Common myeloid progenitor, CD34-positive (primary cell): ENCODE measurements at regions not wholly inside any gene's neighbourhood (a gene's known extent, or its start where the extent isn't known, plus 50 kb on each side); places are given as distances from the start of the nearest gene placed in this dataset.
"Not testable (repeated sequence)": the region's sequence is repeated elsewhere in the genome, so short reads cannot be mapped to it uniquely, and the experiment has no call there.

Source experiments
- CTCF ChIA-PET: fragments of 350-600 bp; sonication (Branson Sonifier 250); formaldehyde crosslinking; loops from one replicate; lab custom pipeline; 2021; ENCODE audit warnings: antibody characterized with exemption; lab: Charles Lee
- POLR2A ChIA-PET: fragments of 350-600 bp; sonication (Branson Sonifier 250); formaldehyde crosslinking; loops from one replicate; lab custom pipeline; 2021; ENCODE audit warnings: antibody characterized with exemption; lab: Charles Lee
- DNase-seq, 3 donors: peaks; one replicate each; pipeline versions ENCODE4 v3.0.0 to v3.0.0-alpha.2; 2013
- H3K27ac ChIP-seq, 2 experiments: 1 replicate in 1 of 2; 2 replicates in 1 of 2; pipeline ENCODE4 v1.7.0; 2013; ENCODE audit warnings: inconsistent platforms in 2 of 2, low read length in 2 of 2, mild to moderate bottlenecking in 2 of 2, low read depth in 1 of 2, moderate library complexity in 1 of 2; ENCODE audit not compliant: severe bottlenecking in 2 of 2, insufficient read depth in 1 of 2, poor library complexity in 1 of 2
- H3K27me3 ChIP-seq, 5 experiments: replicated peaks in 2 of 5; 1 replicate in 3 of 5; 2 replicates in 2 of 5; pipeline versions ENCODE4 v1.6.1 to v1.7.0; 2013; ENCODE audit warnings: low read length in 4 of 5, mild to moderate bottlenecking in 2 of 5, moderate library complexity in 2 of 5, inconsistent platforms in 1 of 5; ENCODE audit not compliant: insufficient read depth in 5 of 5, control insufficient read depth in 4 of 5
- H3K36me3 ChIP-seq, 4 experiments: 1 replicate in 2 of 4; 2 replicates in 2 of 4; pipeline versions ENCODE4 v1.6.1 to v1.7.0; 2013; ENCODE audit warnings: low read length in 3 of 4, control low read depth in 1 of 4, mild to moderate bottlenecking in 1 of 4; ENCODE audit not compliant: control insufficient read depth in 4 of 4, insufficient read depth in 4 of 4
- H3K4me1 ChIP-seq, 4 experiments: 1 replicate in 3 of 4; 2 replicates in 1 of 4; pipeline versions ENCODE4 v1.6.1 to v1.7.1; 2013; ENCODE audit warnings: low read length in 3 of 4, mild to moderate bottlenecking in 3 of 4, control low read depth in 1 of 4, inconsistent platforms in 1 of 4, moderate library complexity in 1 of 4; ENCODE audit not compliant: control insufficient read depth in 4 of 4, insufficient read depth in 4 of 4; ENCODE audit errors: control extremely low read depth in 1 of 4
- H3K4me3 ChIP-seq, 7 experiments: 1 replicate in 4 of 7; 2 replicates in 3 of 7; pipeline versions ENCODE4 v1.5.1 to v1.7.0; 2013; ENCODE audit warnings: mild to moderate bottlenecking in 7 of 7, low read length in 6 of 7, moderate library complexity in 6 of 7, inconsistent platforms in 2 of 7, low read depth in 2 of 7, control low read depth in 1 of 7; ENCODE audit not compliant: insufficient read depth in 4 of 7, control insufficient read depth in 1 of 7; ENCODE audit errors: extremely low read depth in 1 of 7
- H3K9me3 ChIP-seq, 5 experiments: 1 replicate in 4 of 5; 2 replicates in 1 of 5; pipeline versions ENCODE4 v1.6.1 to v1.7.1; 2013; ENCODE audit warnings: low read length in 4 of 5, mild to moderate bottlenecking in 2 of 5, inconsistent platforms in 1 of 5, low read depth in 1 of 5, moderate library complexity in 1 of 5; ENCODE audit not compliant: control insufficient read depth in 4 of 5, insufficient read depth in 2 of 5; ENCODE audit errors: control extremely low read depth in 1 of 5
- WGBS: methylation state at CpG from one replicate; pipeline ENCODE4 v1.1.5; 2013; ENCODE audit not compliant: insufficient coverage; 5-methylcytosine and 5-hydroxymethylcytosine counted together

DNA sequence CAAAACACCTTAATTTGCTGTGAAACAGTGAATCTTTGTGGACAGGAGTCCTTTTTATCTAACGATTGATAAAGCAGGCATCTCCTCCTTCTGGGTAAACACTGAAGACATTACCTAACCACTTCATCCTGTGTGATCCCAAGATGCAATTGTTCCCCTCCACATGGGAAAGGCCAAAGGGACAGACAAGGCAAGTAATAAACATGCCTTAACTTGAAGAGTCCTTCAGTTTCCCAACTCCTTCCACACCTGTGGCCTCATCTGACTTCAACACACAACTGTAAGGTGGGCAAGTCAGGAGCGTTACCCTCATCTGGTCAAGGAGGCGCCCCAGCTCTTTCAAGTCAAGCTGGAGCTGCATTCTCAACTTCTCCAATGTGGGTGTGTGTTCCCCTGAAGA lies 278.6 kb downstream of the ABCC12 start:
- no peak for DNase-seq
- CTCF ChIA-PET = no interaction called here
- Histone ChIP-seq H3K27me3 (no peaks in the 10 kb centered on the region), H3K4me1 (no peaks in the 10 kb centered on the region), H3K27ac (no peak overlapping the region), H3K36me3 (no peaks in the 10 kb centered on the region), H3K4me3 (no peak overlapping the region), H3K9me3 (no peaks in the 10 kb centered on the region)
- 94% methylated on average over 3 of the region's 3 CpGs for WGBS
- POLR2A ChIA-PET = no interaction called here

DNA sequence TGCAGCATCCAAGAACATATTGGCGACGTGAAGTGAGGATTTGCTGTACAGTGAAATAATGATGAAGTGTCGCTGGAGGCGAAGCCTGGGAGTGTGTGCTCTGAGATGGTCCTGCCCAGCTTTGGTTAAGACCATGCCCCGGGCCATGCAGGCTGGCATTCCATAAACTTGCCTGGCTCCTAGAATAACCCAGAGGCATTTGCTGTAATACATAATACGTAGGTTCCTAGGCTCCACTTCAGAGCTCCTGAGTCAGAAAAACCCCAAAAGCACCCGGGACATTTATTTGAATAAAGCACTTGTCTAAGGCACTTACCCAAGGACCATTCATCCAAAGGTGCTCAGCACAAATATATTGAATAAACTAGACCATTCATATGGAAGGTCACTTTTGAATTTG lies 279.3 kb downstream of the ABCC12 start:
- no peak for DNase-seq
- Histone ChIP-seq H3K27ac (no peak overlapping the region), H3K27me3 (no peaks in the 10 kb centered on the region), H3K9me3 (no peaks in the 10 kb centered on the region), H3K4me3 (no peak overlapping the region), H3K4me1 (no peaks in the 10 kb centered on the region), H3K36me3 (no peaks in the 10 kb centered on the region)
- ChIA-PET CTCF (no interaction called here), POLR2A (no interaction called here)
- WGBS = 94% methylated on average over 3 of the region's 7 CpGs

DNA sequence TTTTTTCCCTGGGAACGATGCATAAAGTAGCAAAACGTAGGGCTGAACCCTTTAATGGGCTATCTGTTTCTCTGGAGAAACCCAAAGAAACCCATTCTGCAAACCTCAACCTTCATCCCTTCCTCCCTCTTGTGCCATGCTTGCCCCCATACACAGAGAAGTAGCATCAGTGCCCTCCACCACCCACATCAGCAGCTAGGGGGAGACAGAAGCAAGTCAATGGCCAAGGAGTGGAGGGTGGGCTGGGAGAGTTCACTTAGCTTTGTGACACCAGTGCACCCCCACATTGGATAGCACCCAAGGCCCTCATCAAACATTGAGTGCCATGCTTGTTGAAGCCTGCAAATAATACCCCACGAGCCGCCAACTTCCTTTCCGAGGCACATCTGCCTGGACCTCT lies 282.4 kb downstream of the ABCC12 start:
- Histone ChIP-seq H3K27me3 (no peaks in the 10 kb centered on the region), H3K9me3 (no peaks in the 10 kb centered on the region), H3K4me1 (no peaks in the 10 kb centered on the region), H3K4me3 (no peak overlapping the region), H3K27ac (no peak overlapping the region), H3K36me3 (no peaks in the 10 kb centered on the region)
- ChIA-PET CTCF (no interaction called here), POLR2A (no interaction called here)
- no peak for DNase-seq
- WGBS = 89% methylated on average over 5 of the region's 5 CpGs

DNA sequence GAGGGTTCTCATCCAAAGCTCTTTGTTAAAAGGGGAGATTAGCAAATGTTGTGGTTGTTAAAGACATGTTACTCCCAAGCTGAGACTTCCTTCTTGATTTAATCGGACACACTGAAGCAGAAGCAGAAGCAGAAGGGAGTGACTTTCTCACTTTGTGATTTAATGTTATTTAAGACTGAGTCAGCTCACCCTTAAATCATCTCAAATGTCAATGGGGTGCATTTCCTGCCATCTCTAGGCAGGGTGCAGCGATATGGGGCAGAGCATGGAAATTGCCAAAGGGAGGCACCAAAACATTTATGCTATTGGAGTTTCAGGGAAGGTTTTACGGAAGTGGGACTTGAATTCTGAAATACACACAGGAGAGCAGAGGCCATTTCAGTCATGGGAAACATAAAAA lies 283.6 kb downstream of the ABCC12 start:
- no peaks in the 10 kb centered on the region for H3K27me3 ChIP-seq
- CTCF ChIA-PET = interaction anchor here (0.8 kb wide), 1 partner anchor 13 kb away, joined by 3 read pairs; no protein-coding TSS in a partner anchor
- H3K27ac ChIP-seq = no peak overlapping the region

DNA sequence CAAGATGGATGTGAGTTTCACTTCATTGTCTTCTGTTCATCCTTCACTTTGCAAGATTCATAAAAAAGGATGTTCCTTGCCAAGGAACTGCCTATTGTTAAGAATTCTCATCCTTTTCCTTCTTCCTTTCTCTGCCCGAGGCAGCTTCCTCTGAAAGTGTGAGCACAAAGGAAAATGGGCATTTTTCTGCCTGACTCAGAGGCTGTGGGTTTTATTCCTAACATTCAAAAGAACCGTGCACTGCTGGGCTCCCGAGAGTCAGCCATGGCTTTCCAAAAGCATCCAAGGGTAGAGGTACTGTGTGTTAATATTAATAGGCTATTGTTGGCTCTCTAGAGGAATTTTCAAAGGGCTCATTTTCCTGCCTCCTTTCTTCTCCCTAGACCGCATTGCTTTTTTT lies 289.4 kb downstream of the ABCC12 start:
- Histone ChIP-seq H3K4me3 (no peak overlapping the region), H3K9me3 (peaks cover 0 to 3% (median 0%) of the 10 kb centered on the region in 5 experiments), H3K27ac (no peak overlapping the region), H3K27me3 (peaks cover 0 to 3% (median 0%) of the 10 kb centered on the region in 5 experiments), H3K36me3 (no peaks in the 10 kb centered on the region), H3K4me1 (no peaks in the 10 kb centered on the region)
- ChIA-PET CTCF (no interaction called here), POLR2A (no interaction called here)
- no peak for DNase-seq
- 10% methylated on average over 1 of the region's 4 CpGs for WGBS

More for the DNA sequence above, 283.6 kb downstream of the ABCC12 start:
- POLR2A ChIA-PET = no interaction called here
- H3K9me3 ChIP-seq = peaks cover 0 to 3% (median 0%) of the 10 kb centered on the region in 5 experiments
- 72% methylated on average over 2 of the region's 3 CpGs for WGBS
- H3K4me3 ChIP-seq = no peak overlapping the region
- no peaks in the 10 kb centered on the region for H3K36me3 ChIP-seq
- DNase-seq = no peak
- no peaks in the 10 kb centered on the region for H3K4me1 ChIP-seq

DNA sequence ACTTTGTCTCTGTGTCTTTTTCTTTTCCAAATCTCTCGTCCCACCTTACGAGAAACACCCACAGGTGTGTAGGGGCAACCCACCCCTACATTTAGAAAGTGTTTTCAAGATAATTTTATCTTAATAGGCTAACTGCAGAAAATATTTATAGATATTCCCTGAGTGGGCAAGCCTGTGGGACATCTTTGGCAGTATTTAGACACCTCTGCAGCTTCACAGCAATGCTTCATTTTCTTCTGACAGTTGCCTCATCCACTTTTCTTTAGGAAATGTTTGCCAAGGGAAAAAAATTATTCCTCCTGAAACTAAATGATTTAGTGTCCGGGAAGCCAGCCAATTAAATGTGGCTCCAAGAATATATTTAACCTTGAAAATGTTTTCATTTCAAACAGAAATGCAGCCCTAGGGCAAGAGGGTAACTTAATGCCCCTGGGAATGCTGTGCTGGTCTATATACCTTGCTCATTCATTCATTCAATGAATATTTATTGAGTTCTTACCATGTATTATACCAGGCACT lies 290.4 kb downstream of the ABCC12 start:
- DNase-seq = no peak
- peaks cover 0 to 3% (median 0%) of the 10 kb centered on the region in 5 experiments for H3K27me3 ChIP-seq
- ChIA-PET CTCF (no interaction called here), POLR2A (no interaction called here)
- no peaks in the 10 kb centered on the region for H3K4me1 ChIP-seq
- H3K27ac ChIP-seq = no peak overlapping the region
- H3K4me3 ChIP-seq = no peak overlapping the region
- WGBS = no CpG with 5 or more reads among the region's 3 CpGs
- H3K36me3 ChIP-seq = no peaks in the 10 kb centered on the region
- peaks cover 0 to 3% (median 0%) of the 10 kb centered on the region in 5 experiments for H3K9me3 ChIP-seq

DNA sequence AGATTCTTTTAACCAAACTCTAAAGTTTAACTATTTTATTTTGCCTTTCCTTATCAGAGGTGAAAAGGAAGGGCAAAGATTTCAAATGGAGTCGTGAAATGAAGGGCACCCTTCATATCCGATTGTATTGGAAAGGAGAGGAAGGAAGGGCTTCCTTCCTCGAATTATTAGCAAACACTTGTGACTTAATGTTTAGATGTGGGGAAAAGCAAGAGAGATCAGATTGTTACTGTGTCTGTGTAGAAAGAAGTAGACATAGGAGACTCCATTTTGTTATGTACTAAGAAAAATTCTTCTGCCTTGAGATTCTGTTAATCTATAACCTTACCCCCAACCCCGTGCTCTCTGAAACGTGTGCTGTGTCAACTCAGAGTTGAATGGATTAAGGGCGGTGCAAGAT lies 291.5 kb downstream of the ABCC12 start:
- WGBS = 0% methylated on average over 2 of the region's 6 CpGs
- POLR2A ChIA-PET, CTCF ChIA-PET, H3K4me3 ChIP-seq, DNase-seq, H3K9me3 ChIP-seq, H3K27ac ChIP-seq, H3K4me1 ChIP-seq, H3K36me3 ChIP-seq, H3K27me3 ChIP-seq: not testable (repeated sequence)
